ENCODE measurements at regions not wholly inside any gene's neighbourhood (a gene's known extent, or its start where the extent isn't known, plus 50 kb on each side); places are given as distances from the start of the nearest gene placed in this dataset.
A peak's percentile ranks its signal among the peaks of the same experiment; 100 is the strongest.
"Not testable (repeated sequence)": the region's sequence is repeated elsewhere in the genome, so short reads cannot be mapped to it uniquely, and the experiment has no call there.

GRCh38 chr12:92070864-92071445, 74.7 kb downstream of the BTG1 start:
- peaks cover 8 to 24% (median 10%) of the 10 kb centered on the region in 3 donors for H3K4me1 Mint-ChIP-seq
- DNase-seq, result no peak

GRCh38 chr12:92070054-92070863, 75.4 kb downstream of the BTG1 start:
- Mint-ChIP-seq H3K4me1 (peaks cover 4 to 18% (median 5%) of the 10 kb centered on the region in 3 donors), H3K4me3 (no peak overlapping the region), H3K36me3 (no peaks in the 10 kb centered on the region), H3K27ac (no peak overlapping the region), H3K27me3 (no peaks in the 10 kb centered on the region), H3K9me3 (no peaks in the 10 kb centered on the region)
- DNase-seq, result no peak
- no peak for ATAC-seq (ENCODE audit: low read depth in 2 of 2)

More at GRCh38 chr12:92070864-92071445, 74.7 kb downstream of the BTG1 start:
- Mint-ChIP-seq H3K27me3 (no peaks in the 10 kb centered on the region), H3K27ac (no peak overlapping the region), H3K9me3 (no peaks in the 10 kb centered on the region), H3K4me3 (no peak overlapping the region), H3K36me3 (no peaks in the 10 kb centered on the region)
- ATAC-seq (ENCODE audit: low read depth in 2 of 2), result no peak

GRCh38 chr12:92068459-92068858, 77.2 kb downstream of the BTG1 start:
- Mint-ChIP-seq H3K4me1 (peaks cover 5 to 11% (median 10%) of the 10 kb centered on the region in 3 donors), H3K27ac (peak overlapping the region in 1 of 6 donors; percentile 19), H3K4me3 (no peak overlapping the region), H3K27me3 (no peaks in the 10 kb centered on the region), H3K9me3 (no peaks in the 10 kb centered on the region), H3K36me3 (no peaks in the 10 kb centered on the region)
- ATAC-seq (ENCODE audit: low read depth in 2 of 2) (no peak), DNase-seq (no peak)

- Mint-ChIP-seq H3K9me3 (peaks cover 0 to 5% (median 0%) of the 10 kb centered on the region in 7 donors), H3K4me1 (peaks cover 28 to 37% (median 36%) of the 10 kb centered on the region in 3 donors), H3K27ac (no peak overlapping the region), H3K36me3 (no peaks in the 10 kb centered on the region), H3K27me3 (no peaks in the 10 kb centered on the region), H3K4me3 (no peak overlapping the region)
- ATAC-seq (ENCODE audit: low read depth in 2 of 2), result no peak
- DNase-seq, result no peak
Observed at GRCh38 chr12:92065639-92066038, 80.0 kb downstream of the BTG1 start.

- peak; percentile 77 to 78 for ATAC-seq (ENCODE audit: low read depth in 2 of 2)
- Mint-ChIP-seq H3K27me3 (no peaks in the 10 kb centered on the region), H3K9me3 (peaks cover 0 to 5% (median 0%) of the 10 kb centered on the region in 7 donors), H3K27ac (peak overlapping the region in 1 of 6 donors; percentile 55), H3K4me3 (no peak overlapping the region), H3K36me3 (no peaks in the 10 kb centered on the region), H3K4me1 (peaks cover 32 to 39% (median 39%) of the 10 kb centered on the region in 3 donors)
- no peak for DNase-seq
Observed at GRCh38 chr12:92065018-92065499, 80.6 kb downstream of the BTG1 start.

GRCh38 chr12:92064422-92064821, 81.2 kb downstream of the BTG1 start:
- H3K4me1 Mint-ChIP-seq, result peaks cover 38 to 44% (median 39%) of the 10 kb centered on the region in 3 donors
- ATAC-seq (ENCODE audit: low read depth in 2 of 2) (no peak), DNase-seq (no peak)
- no peak overlapping the region for H3K4me3 Mint-ChIP-seq
- no peaks in the 10 kb centered on the region for H3K27me3 Mint-ChIP-seq
- H3K27ac Mint-ChIP-seq, result peak overlapping the region in 2 of 6 donors; percentile 24 to 55
- no peaks in the 10 kb centered on the region for H3K36me3 Mint-ChIP-seq
- H3K9me3 Mint-ChIP-seq, result peaks cover 0 to 5% (median 0%) of the 10 kb centered on the region in 7 donors

GRCh38 chr12:92063641-92064040, 82.0 kb downstream of the BTG1 start:
- H3K27ac Mint-ChIP-seq, result peak overlapping the region in 1 of 6 donors; percentile 55
- DNase-seq, result no peak
- no peaks in the 10 kb centered on the region for H3K27me3 Mint-ChIP-seq
- H3K4me1 Mint-ChIP-seq, result peaks cover 44 to 52% (median 45%) of the 10 kb centered on the region in 3 donors
- H3K9me3 Mint-ChIP-seq, result peaks cover 0 to 5% (median 0%) of the 10 kb centered on the region in 7 donors
- H3K36me3 Mint-ChIP-seq, result no peaks in the 10 kb centered on the region
- H3K4me3 Mint-ChIP-seq, result no peak overlapping the region
- ATAC-seq (ENCODE audit: low read depth in 2 of 2), result no peak

- peak; percentile 50 to 61 for ATAC-seq (ENCODE audit: low read depth in 2 of 2)
- DNase-seq, result no peak
- Mint-ChIP-seq H3K4me1 (peaks cover 47 to 59% (median 49%) of the 10 kb centered on the region in 3 donors), H3K9me3 (peaks cover 0 to 5% (median 0%) of the 10 kb centered on the region in 7 donors), H3K27ac (peak overlapping the region in 3 of 6 donors; percentile 19 to 57 (median 35)), H3K36me3 (no peaks in the 10 kb centered on the region), H3K27me3 (no peaks in the 10 kb centered on the region), H3K4me3 (peak overlapping the region in 2 of 8 donors; percentile 3 to 36)
Observed at GRCh38 chr12:92062539-92063493, 82.8 kb downstream of the BTG1 start.

GRCh38 chr12:92061061-92061460, 84.6 kb downstream of the BTG1 start:
- no peaks in the 10 kb centered on the region for H3K27me3 Mint-ChIP-seq
- ATAC-seq (ENCODE audit: low read depth in 2 of 2) (no peak), DNase-seq (no peak)
- H3K9me3 Mint-ChIP-seq, result peaks cover 0 to 10% (median 5%) of the 10 kb centered on the region in 7 donors
- peaks cover 47 to 61% (median 49%) of the 10 kb centered on the region in 3 donors for H3K4me1 Mint-ChIP-seq
- peaks cover 0 to 5% of the 10 kb centered on the region in 2 donors for H3K36me3 Mint-ChIP-seq
- H3K4me3 Mint-ChIP-seq, result peak overlapping the region in 2 of 8 donors; percentile 23 to 29
- H3K27ac Mint-ChIP-seq, result no peak overlapping the region

GRCh38 chr12:92059960-92060359, 85.7 kb downstream of the BTG1 start:
- peaks cover 44 to 61% (median 49%) of the 10 kb centered on the region in 3 donors for H3K4me1 Mint-ChIP-seq
- H3K27me3 Mint-ChIP-seq, result no peaks in the 10 kb centered on the region
- peak overlapping the region in 2 of 6 donors; percentile 45 to 59 for H3K27ac Mint-ChIP-seq
- ATAC-seq (ENCODE audit: low read depth in 2 of 2) (no peak), DNase-seq (no peak)
- peak overlapping the region in 5 of 8 donors; percentile 34 to 76 (median 66) for H3K4me3 Mint-ChIP-seq
- H3K36me3 Mint-ChIP-seq, result peaks cover 0 to 5% of the 10 kb centered on the region in 2 donors
- peaks cover 0 to 10% (median 5%) of the 10 kb centered on the region in 7 donors for H3K9me3 Mint-ChIP-seq

GRCh38 chr12:92058664-92059063, 87.0 kb downstream of the BTG1 start:
- ATAC-seq (ENCODE audit: low read depth in 2 of 2) (peak; percentile 25 to 40), DNase-seq (no peak)
- Mint-ChIP-seq H3K27ac (peak overlapping the region in 5 of 6 donors; percentile 8 to 82 (median 43)), H3K4me3 (peak overlapping the region in 5 of 8 donors; percentile 22 to 70 (median 39)), H3K4me1 (peaks cover 42 to 55% (median 49%) of the 10 kb centered on the region in 3 donors), H3K36me3 (peaks cover 0 to 5% of the 10 kb centered on the region in 2 donors), H3K27me3 (no peaks in the 10 kb centered on the region), H3K9me3 (peaks cover 0 to 10% (median 5%) of the 10 kb centered on the region in 7 donors)

- peaks cover 32 to 37% (median 34%) of the 10 kb centered on the region in 3 donors for H3K4me1 Mint-ChIP-seq
- ATAC-seq (ENCODE audit: low read depth in 2 of 2); H3K27ac Mint-ChIP-seq: not testable (repeated sequence)
Observed at GRCh38 chr12:92056756-92057155, 88.9 kb downstream of the BTG1 start.

More at GRCh38 chr12:92056756-92057155, 88.9 kb downstream of the BTG1 start:
- H3K27me3 Mint-ChIP-seq, DNase-seq, H3K36me3 Mint-ChIP-seq, H3K4me3 Mint-ChIP-seq, H3K9me3 Mint-ChIP-seq: not testable (repeated sequence)
